ENCODE measurements at regions not wholly inside any gene's neighbourhood (a gene's known extent, or its start where the extent isn't known, plus 50 kb on each side); places are given as distances from the start of the nearest gene placed in this dataset.

GRCh38 chr15:29573197-29573838 is 248.9 kb downstream of the TJP1 start:
- no peak overlapping the region for H3K4me3 ChIP-seq
- no peak overlapping the region for H3K27ac ChIP-seq
- peaks cover 0 to 65% (median 43%) of the 10 kb centered on the region in 3 donors for H3K27me3 ChIP-seq
- peaks cover 8 to 33% (median 21%) of the 10 kb centered on the region in 4 donors for H3K4me1 ChIP-seq
- H3K36me3 ChIP-seq, result no peaks in the 10 kb centered on the region
- TF ChIP-seq CTCF (IDR thresholded peaks at IDR 0.05) (no peak), POLR2A (IDR thresholded peaks at IDR 0.05) (no peak), POLR2AphosphoS5 (IDR thresholded peaks at IDR 0.05) (no peak), EP300 (IDR thresholded peaks at IDR 0.05) (no peak)
- H3K9me3 ChIP-seq, result no peaks in the 10 kb centered on the region
- no peak for DNase-seq
- intact Hi-C loops (cut with DNase I; ENCODE audit: low total_unique reads), result no loop called here
- WGBS, 5 donors, result 81 to 87% (median 82%) methylated on average over 4 of the region's 4 CpGs

- H3K4me3 ChIP-seq, result no peak overlapping the region
- no peaks in the 10 kb centered on the region for H3K36me3 ChIP-seq
- no peak overlapping the region for H3K27ac ChIP-seq
- intact Hi-C loops (cut with DNase I; ENCODE audit: low total_unique reads), result no loop called here
- DNase-seq, result peak in 1 of 2 donors; percentile 46
- peaks cover 0 to 79% (median 49%) of the 10 kb centered on the region in 3 donors for H3K27me3 ChIP-seq
- no peaks in the 10 kb centered on the region for H3K9me3 ChIP-seq
- TF ChIP-seq POLR2A (IDR thresholded peaks at IDR 0.05) (no peak), EP300 (IDR thresholded peaks at IDR 0.05) (no peak), CTCF (IDR thresholded peaks at IDR 0.05) (no peak), POLR2AphosphoS5 (IDR thresholded peaks at IDR 0.05) (no peak)
- H3K4me1 ChIP-seq, result peaks cover 8 to 33% (median 21%) of the 10 kb centered on the region in 4 donors
- WGBS, 5 donors, result 2 to 4% (median 3%) methylated on average over 14 of the region's 14 CpGs
These were observed 250.4 kb downstream of the TJP1 start for GRCh38 chr15:29571792-29572431.

GRCh38 chr15:29570948-29571791 is 251.1 kb downstream of the TJP1 start:
- peaks cover 0 to 81% (median 49%) of the 10 kb centered on the region in 3 donors for H3K27me3 ChIP-seq
- H3K4me3 ChIP-seq, result peak overlapping the region; percentile 42 to 53 (median 48)
- H3K36me3 ChIP-seq, result no peaks in the 10 kb centered on the region
- peak in 1 of 2 donors; percentile 80 for DNase-seq
- TF ChIP-seq POLR2A (IDR thresholded peaks at IDR 0.05) (no peak), POLR2AphosphoS5 (IDR thresholded peaks at IDR 0.05) (no peak), CTCF (IDR thresholded peaks at IDR 0.05) (no peak), EP300 (IDR thresholded peaks at IDR 0.05) (no peak)
- H3K4me1 ChIP-seq, result peaks cover 8 to 33% (median 21%) of the 10 kb centered on the region in 4 donors
- 2 to 3% (median 2%) methylated on average over 26 to 84 of the region's 85 CpGs for WGBS, 5 donors
- no peak overlapping the region for H3K27ac ChIP-seq
- H3K9me3 ChIP-seq, result no peaks in the 10 kb centered on the region
- intact Hi-C loops (cut with DNase I; ENCODE audit: low total_unique reads), result no loop called here

All from stomach (tissue), 8 donors.